WI38 (cell line): ENCODE measurements at regions not wholly inside any gene's neighbourhood (a gene's known extent, or its start where the extent isn't known, plus 50 kb on each side); places are given as distances from the start of the nearest gene placed in this dataset.

Experiments
- H3K4me3 ChIP-seq: 2 replicates; pipeline ENCODE4 v1.5.1; 2011; ENCODE audit warnings: low read depth, mild to moderate bottlenecking, control low read depth, low read length
- TF ChIP-seq, protein P1 (sequence below): IDR thresholded peaks from 2 replicates; pipeline ENCODE4 v1.5.1; 2012; ENCODE audit warnings: low read depth, mild to moderate bottlenecking, control low read depth, low read length

DNA sequence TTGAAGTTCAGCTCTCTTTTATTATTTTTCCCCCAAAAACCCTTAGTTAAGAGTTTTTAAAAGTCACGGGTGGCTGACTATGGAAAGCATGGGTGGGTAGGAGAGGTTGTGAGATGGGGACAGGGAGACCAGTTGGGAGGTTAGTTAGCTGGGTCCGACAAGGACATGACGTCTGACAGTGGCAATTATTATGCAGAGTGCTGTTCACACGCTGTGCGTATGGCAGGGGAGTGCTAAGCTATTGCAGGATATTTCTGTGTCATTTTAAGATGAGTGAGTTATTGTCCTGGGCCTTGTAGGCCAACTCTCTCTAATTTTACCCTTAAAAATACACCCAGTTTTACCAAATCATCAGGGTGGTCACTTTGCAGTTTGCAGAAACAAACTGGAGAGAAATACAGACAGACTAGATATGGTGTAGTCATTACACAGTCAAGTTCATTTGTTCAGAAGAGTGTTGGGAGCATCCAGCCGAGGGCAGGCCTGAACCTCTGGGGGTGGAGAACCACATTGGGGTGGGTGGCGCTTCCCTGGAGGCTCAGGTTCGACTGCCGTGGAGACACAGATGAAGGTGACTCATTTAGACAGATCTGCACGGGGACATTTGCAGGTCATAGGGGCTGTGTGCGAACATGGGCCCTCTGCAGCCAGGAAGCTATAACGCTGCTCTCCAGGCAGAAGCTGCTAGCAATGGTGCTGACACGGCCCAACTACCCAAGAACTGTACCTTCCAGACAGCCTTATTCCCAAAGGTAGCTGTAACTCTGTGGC is 307.6 kb downstream of the QKI start:
- TF ChIP-seq, protein P1, sequence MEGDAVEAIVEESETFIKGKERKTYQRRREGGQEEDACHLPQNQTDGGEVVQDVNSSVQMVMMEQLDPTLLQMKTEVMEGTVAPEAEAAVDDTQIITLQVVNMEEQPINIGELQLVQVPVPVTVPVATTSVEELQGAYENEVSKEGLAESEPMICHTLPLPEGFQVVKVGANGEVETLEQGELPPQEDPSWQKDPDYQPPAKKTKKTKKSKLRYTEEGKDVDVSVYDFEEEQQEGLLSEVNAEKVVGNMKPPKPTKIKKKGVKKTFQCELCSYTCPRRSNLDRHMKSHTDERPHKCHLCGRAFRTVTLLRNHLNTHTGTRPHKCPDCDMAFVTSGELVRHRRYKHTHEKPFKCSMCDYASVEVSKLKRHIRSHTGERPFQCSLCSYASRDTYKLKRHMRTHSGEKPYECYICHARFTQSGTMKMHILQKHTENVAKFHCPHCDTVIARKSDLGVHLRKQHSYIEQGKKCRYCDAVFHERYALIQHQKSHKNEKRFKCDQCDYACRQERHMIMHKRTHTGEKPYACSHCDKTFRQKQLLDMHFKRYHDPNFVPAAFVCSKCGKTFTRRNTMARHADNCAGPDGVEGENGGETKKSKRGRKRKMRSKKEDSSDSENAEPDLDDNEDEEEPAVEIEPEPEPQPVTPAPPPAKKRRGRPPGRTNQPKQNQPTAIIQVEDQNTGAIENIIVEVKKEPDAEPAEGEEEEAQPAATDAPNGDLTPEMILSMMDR = no peak
- no peak overlapping the region for H3K4me3 ChIP-seq

DNA sequence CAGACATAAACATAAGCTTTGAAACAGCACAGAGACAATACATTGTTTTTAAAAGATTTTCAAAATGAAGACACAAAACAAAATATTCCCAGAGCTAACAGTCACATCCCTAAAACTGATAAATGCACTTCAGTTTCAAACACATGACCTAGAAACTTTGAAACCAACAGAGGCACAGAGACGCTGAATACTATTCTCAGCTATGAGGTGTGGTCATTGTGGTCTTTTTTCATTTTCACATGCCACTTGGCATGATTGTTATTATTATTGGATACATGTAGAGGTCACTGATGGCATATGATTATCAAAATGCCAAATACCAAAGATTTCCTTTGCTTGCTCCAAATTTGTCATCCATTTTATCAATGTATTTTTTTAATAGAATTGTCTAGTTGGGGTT is 306.9 kb downstream of the QKI start:
- TF ChIP-seq, protein P1 = no peak
- no peak overlapping the region for H3K4me3 ChIP-seq

DNA sequence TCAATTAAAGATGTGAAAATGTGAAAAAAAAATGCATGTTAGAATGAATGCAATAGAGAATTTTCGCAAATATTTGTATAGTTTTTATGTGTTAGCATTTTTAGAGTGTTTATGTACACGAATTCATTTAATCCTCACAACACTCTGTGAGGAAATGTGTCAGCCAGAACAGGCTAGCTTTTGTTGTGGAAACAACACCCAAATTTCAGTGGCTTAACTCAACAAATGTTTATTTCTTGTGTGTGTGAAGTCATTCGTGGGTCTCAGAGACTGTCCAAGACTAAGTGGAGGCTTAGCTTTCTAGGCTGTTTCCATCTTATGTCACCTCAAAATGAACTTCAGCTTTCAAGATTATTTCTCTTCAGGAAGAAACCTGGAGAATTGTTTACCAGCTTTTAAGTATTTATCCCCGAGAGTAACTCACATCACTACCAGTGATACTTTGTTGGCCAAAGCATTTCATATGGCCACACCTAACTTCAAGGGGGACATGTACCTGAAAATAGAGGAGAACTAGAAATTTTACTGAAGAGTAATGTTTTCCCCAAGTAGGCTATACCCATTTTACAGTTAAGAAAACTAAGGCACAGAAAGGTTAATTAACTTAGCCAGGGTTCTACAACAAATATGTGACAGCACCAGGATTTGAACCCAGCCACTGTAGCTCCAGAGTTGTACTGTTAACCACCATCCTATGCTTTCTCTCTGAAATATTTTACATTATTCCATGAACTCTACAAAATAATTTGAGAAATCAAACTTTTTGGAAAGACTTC is 306.1 kb downstream of the QKI start:
- TF ChIP-seq, protein P1 = no peak
- no peak overlapping the region for H3K4me3 ChIP-seq

DNA sequence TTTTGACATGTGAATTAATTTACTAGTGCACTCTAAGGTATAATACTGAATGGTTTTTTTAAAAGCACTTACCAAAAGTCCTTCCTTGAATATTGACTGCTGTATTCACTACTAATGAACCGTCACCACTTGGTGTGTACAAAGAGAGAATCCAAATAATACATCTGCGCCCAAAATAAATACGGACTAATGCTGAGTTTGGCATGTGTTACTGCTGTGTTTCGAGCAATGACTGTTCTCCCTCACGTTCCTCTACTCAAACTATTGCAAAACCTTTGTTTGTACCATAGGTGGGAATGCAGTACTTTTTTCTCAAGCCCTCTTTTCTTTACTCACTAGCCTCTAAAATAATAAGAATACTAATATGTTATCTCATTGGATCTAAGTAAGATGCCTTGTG is 305.5 kb downstream of the QKI start:
- TF ChIP-seq, protein P1 = no peak
- no peak overlapping the region for H3K4me3 ChIP-seq

DNA sequence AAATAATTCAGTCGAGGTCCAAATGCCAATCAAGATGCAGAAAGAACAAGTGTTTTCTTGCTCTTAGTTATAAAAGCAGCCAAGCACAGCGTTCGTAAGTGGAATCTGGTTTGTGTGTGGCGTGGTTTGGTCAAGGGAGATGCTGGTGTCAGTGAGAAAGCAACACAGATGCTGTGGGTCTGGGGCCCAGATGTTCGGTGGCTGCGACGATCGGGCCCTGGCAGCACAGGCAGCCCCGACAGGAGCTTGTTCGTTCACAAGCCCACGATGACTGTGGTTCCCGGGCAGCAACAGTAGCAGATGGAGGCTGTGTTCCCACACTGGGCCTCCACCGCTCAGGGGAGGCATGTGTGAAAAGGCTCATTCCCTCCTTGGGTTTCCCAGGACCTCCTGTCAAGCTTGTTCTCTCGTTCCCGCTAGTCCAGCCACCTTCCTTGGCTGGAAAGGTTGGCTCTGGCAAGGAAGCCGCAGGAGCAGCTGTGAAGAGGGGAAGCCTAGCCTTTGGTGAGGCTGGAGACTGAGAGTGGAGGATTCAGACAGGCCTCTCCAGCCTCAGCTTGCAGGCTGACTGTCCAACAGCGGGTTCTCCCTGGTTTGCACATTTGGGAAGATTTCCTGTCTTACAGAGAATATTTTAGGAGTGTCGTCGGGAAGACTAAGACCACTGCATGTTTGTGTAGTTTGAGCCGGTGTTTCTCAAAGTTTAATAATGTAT is 304.7 kb downstream of the QKI start:
- TF ChIP-seq, protein P1 = no peak
- no peak overlapping the region for H3K4me3 ChIP-seq

DNA sequence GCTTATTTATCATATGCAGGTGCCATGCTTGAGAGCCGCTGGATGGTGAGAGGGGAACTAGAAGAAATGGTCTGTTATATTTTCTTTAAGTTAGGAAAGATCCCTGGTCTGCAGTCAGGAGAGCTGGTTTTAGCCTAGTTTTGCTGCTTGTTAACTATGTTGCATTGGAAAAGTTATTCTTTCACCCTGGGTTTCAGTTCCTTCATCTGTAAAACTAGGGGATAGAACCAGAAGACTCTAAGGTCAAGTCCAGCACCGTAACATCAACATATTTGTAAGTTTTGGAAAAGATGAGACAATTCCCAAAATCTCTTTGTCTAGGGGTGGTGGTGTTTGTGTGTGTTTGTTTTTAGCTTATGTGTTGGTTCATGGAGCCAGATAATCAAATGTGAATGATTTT is 304.0 kb downstream of the QKI start:
- TF ChIP-seq, protein P1 = no peak
- no peak overlapping the region for H3K4me3 ChIP-seq
